Activated T-helper 17 cell treated with anti-CD3 and anti-CD28 coated beads, Interleukin-2, amount 50 U/mL, for 72 hours (primary cell): ENCODE measurements at regions not wholly inside any gene's neighbourhood (a gene's known extent, or its start where the extent isn't known, plus 50 kb on each side); places are given as distances from the start of the nearest gene placed in this dataset.

Experiments used
- ATAC-seq: fragments of 150-1000 bp; cut with Tn5 transposase; replicated peaks from 2 replicates; pipeline ENCODE4 v1.10.0; 2021; ENCODE audit warnings: mild to moderate bottlenecking, moderate library complexity
- H3K27ac Mint-ChIP-seq: one replicate; pipeline ENCODE4 v1.8.0; 2022; ENCODE audit warnings: mixed read lengths
- H3K27me3 Mint-ChIP-seq: one replicate; pipeline ENCODE4 v1.8.0; 2022; ENCODE audit warnings: mixed read lengths
- H3K36me3 Mint-ChIP-seq: one replicate; pipeline ENCODE4 v1.8.0; 2022; ENCODE audit warnings: low read depth, mild to moderate bottlenecking, mixed read lengths
- H3K4me1 Mint-ChIP-seq: one replicate; pipeline ENCODE4 v1.8.0; 2022; ENCODE audit warnings: mixed read lengths
- H3K4me3 Mint-ChIP-seq: one replicate; pipeline ENCODE4 v1.8.0; 2022; ENCODE audit warnings: mild to moderate bottlenecking, mixed read lengths
- H3K9me3 Mint-ChIP-seq: one replicate; pipeline ENCODE4 v1.8.0; 2022; ENCODE audit warnings: mixed read lengths

DNA sequence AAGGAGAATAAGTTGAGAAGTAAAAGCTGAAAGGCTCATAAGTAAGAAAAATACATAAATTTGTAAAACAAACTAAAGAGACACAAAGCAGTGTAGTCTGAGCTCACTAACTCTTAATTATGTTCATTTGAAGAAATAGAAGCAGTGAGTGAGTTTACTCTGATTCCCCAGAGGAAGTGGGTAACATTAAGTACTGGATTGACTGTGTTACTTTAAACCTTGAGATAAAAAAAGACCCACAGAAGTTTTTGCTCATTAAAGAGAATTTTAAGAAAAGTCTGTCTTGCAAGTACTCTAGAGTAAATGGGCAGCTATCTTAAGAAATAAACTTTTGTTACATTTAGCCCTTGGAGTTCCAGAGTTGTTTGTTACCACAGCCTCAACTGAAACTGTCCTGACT is 2466.9 kb downstream of the PCDH7 start:
- ATAC-seq, result no peak
- Mint-ChIP-seq H3K9me3 (peaks cover 10% of the 10 kb centered on the region), H3K4me1 (no peaks in the 10 kb centered on the region), H3K27me3 (no peaks in the 10 kb centered on the region), H3K4me3 (no peak overlapping the region), H3K36me3 (no peaks in the 10 kb centered on the region), H3K27ac (no peak overlapping the region)

- Mint-ChIP-seq H3K27me3 (no peaks in the 10 kb centered on the region), H3K4me1 (no peaks in the 10 kb centered on the region), H3K9me3 (peaks cover 8% of the 10 kb centered on the region), H3K27ac (no peak overlapping the region), H3K4me3 (no peak overlapping the region), H3K36me3 (no peaks in the 10 kb centered on the region)
- ATAC-seq, result no peak
Measured at GRCh38 chr4:33188733-33189132, 2468.6 kb downstream of the PCDH7 start.

GRCh38 chr4:33189169-33189568 is 2469.0 kb downstream of the PCDH7 start:
- Mint-ChIP-seq H3K36me3 (no peaks in the 10 kb centered on the region), H3K27me3 (no peaks in the 10 kb centered on the region), H3K4me1 (no peaks in the 10 kb centered on the region), H3K27ac (no peak overlapping the region), H3K4me3 (no peak overlapping the region), H3K9me3 (peaks cover 4% of the 10 kb centered on the region)
- ATAC-seq, result no peak

GRCh38 chr4:33193109-33193508 is 2472.9 kb downstream of the PCDH7 start:
- Mint-ChIP-seq H3K4me3 (no peak overlapping the region), H3K36me3 (no peaks in the 10 kb centered on the region), H3K27me3 (no peaks in the 10 kb centered on the region), H3K27ac (no peak overlapping the region), H3K9me3 (peaks cover 6% of the 10 kb centered on the region), H3K4me1 (no peaks in the 10 kb centered on the region)
- ATAC-seq, result no peak

DNA sequence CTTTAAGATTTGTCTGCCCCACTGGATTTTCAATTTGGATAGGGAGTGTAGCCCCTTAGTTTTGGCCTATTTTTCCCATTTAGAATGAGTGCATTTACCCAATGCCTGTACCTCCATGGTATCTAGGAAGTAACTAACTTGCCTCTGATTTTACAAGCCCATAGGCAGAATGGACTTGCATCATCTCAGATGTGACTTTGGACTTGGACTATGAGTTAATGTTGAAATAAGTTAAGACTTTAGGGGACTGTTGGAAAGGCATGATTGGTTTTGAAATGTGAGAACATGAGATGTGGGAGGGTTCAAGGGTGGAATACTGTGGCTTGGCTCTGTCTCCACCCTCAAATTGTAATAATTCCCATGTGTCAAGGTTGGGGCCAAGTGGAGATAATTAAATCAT is 2480.2 kb downstream of the PCDH7 start:
- H3K4me3 Mint-ChIP-seq, result no peak overlapping the region
- H3K27me3 Mint-ChIP-seq, result no peaks in the 10 kb centered on the region
- H3K4me1 Mint-ChIP-seq, result no peaks in the 10 kb centered on the region
- no peak overlapping the region for H3K27ac Mint-ChIP-seq
- H3K36me3 Mint-ChIP-seq, result no peaks in the 10 kb centered on the region
- ATAC-seq, result no peak
- H3K9me3 Mint-ChIP-seq, result peaks cover 19% of the 10 kb centered on the region

GRCh38 chr4:33218238-33218637 is 2498.1 kb downstream of the PCDH7 start:
- Mint-ChIP-seq H3K4me1 (no peaks in the 10 kb centered on the region), H3K4me3 (no peak overlapping the region), H3K36me3 (no peaks in the 10 kb centered on the region), H3K27me3 (no peaks in the 10 kb centered on the region), H3K27ac (no peak overlapping the region), H3K9me3 (peaks cover 6% of the 10 kb centered on the region)
- no peak for ATAC-seq

DNA sequence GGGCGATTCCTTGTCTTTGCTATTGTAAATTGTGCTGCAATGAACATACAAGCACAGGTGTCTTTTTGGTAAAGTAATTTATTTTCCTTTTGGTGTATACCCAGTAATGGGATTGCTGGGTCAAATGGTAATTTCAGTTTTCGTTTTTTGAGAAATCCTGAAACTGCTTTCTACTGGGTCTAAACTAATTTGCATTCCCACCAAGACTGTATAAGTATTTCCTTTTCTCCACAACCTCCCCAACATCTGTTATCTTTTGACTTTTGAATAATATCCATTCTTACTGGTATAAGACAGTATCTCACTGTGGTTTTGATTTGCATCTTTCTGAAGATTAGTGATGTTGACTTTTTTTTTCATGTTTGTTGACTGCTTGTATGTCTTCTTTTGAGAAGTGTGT is 2506.0 kb downstream of the PCDH7 start:
- no peaks in the 10 kb centered on the region for H3K27me3 Mint-ChIP-seq
- H3K27ac Mint-ChIP-seq, result no peak overlapping the region
- peaks cover 13% of the 10 kb centered on the region for H3K9me3 Mint-ChIP-seq
- H3K36me3 Mint-ChIP-seq, result no peaks in the 10 kb centered on the region
- ATAC-seq, result no peak
- H3K4me1 Mint-ChIP-seq, result no peaks in the 10 kb centered on the region
- H3K4me3 Mint-ChIP-seq, result no peak overlapping the region

- ATAC-seq, result no peak
- no peaks in the 10 kb centered on the region for H3K36me3 Mint-ChIP-seq
- no peak overlapping the region for H3K27ac Mint-ChIP-seq
- H3K4me1 Mint-ChIP-seq, result no peaks in the 10 kb centered on the region
- H3K4me3 Mint-ChIP-seq, result no peak overlapping the region
- H3K27me3 Mint-ChIP-seq, result no peaks in the 10 kb centered on the region
- peaks cover 13% of the 10 kb centered on the region for H3K9me3 Mint-ChIP-seq
Measured at GRCh38 chr4:33226783-33227182, 2506.6 kb downstream of the PCDH7 start.

- H3K27me3 Mint-ChIP-seq, result no peaks in the 10 kb centered on the region
- no peak overlapping the region for H3K27ac Mint-ChIP-seq
- no peak overlapping the region for H3K4me3 Mint-ChIP-seq
- H3K36me3 Mint-ChIP-seq, result no peaks in the 10 kb centered on the region
- ATAC-seq, result no peak
- H3K4me1 Mint-ChIP-seq, result no peaks in the 10 kb centered on the region
- H3K9me3 Mint-ChIP-seq, result peaks cover 13% of the 10 kb centered on the region
Measured at GRCh38 chr4:33255094-33255493, 2534.9 kb downstream of the PCDH7 start.

DNA sequence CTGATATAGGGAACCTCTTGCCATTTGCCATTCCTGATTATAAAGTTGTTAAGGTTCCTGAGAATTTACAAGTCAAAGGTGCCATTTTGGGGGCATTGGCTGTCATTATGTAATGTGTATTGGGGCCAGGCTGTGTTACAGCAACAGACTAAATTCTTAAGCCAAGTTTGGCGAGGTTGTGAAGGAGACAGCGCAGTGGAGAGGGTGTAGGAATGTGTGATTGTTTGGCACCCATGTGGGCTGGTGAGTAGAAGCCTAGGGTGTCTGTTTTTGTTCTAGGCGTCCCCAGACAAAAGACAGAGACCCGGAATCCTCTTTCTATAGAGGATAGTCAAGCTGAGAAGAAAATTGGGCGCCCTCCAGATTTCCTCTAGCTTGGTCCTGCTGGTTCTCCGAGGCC is 2535.3 kb downstream of the PCDH7 start:
- H3K4me1 Mint-ChIP-seq, result no peaks in the 10 kb centered on the region
- no peak for ATAC-seq
- no peak overlapping the region for H3K4me3 Mint-ChIP-seq
- no peak overlapping the region for H3K27ac Mint-ChIP-seq
- no peaks in the 10 kb centered on the region for H3K27me3 Mint-ChIP-seq
- peaks cover 14% of the 10 kb centered on the region for H3K9me3 Mint-ChIP-seq
- no peaks in the 10 kb centered on the region for H3K36me3 Mint-ChIP-seq

- H3K36me3 Mint-ChIP-seq, result no peaks in the 10 kb centered on the region
- ATAC-seq, result no peak
- H3K9me3 Mint-ChIP-seq, result peaks cover 17% of the 10 kb centered on the region
- no peaks in the 10 kb centered on the region for H3K27me3 Mint-ChIP-seq
- H3K4me1 Mint-ChIP-seq, result no peaks in the 10 kb centered on the region
- no peak overlapping the region for H3K27ac Mint-ChIP-seq
- no peak overlapping the region for H3K4me3 Mint-ChIP-seq
Measured at GRCh38 chr4:33262824-33263223, 2542.7 kb downstream of the PCDH7 start.

DNA sequence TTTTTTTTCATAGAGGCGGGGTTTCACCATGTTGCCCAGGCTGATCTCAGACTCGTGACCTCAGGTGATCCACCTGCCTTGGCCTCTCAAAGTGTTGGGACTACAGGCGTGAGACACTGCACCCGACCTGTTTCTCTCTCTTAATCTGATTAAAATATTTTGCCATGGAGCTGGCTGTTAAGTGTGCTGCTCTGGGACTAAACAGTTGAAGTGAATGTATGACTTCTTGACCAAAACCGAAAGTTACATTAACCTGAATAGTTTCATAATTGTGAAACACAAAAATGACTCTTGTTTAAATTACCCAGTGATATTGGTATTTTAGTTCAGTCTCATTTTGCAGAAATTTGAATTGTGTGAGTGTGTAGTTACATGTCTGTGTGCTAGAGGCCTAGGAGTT is 2548.6 kb downstream of the PCDH7 start:
- ATAC-seq, result no peak
- no peaks in the 10 kb centered on the region for H3K36me3 Mint-ChIP-seq
- peaks cover 9% of the 10 kb centered on the region for H3K9me3 Mint-ChIP-seq
- H3K27me3 Mint-ChIP-seq, result no peaks in the 10 kb centered on the region
- no peak overlapping the region for H3K4me3 Mint-ChIP-seq
- H3K4me1 Mint-ChIP-seq, result no peaks in the 10 kb centered on the region
- no peak overlapping the region for H3K27ac Mint-ChIP-seq

- no peaks in the 10 kb centered on the region for H3K27me3 Mint-ChIP-seq
- H3K27ac Mint-ChIP-seq, result no peak overlapping the region
- peaks cover 3% of the 10 kb centered on the region for H3K9me3 Mint-ChIP-seq
- H3K4me1 Mint-ChIP-seq, result no peaks in the 10 kb centered on the region
- no peak overlapping the region for H3K4me3 Mint-ChIP-seq
- no peak for ATAC-seq
- no peaks in the 10 kb centered on the region for H3K36me3 Mint-ChIP-seq
Measured at GRCh38 chr4:33270403-33270802, 2550.2 kb downstream of the PCDH7 start.

DNA sequence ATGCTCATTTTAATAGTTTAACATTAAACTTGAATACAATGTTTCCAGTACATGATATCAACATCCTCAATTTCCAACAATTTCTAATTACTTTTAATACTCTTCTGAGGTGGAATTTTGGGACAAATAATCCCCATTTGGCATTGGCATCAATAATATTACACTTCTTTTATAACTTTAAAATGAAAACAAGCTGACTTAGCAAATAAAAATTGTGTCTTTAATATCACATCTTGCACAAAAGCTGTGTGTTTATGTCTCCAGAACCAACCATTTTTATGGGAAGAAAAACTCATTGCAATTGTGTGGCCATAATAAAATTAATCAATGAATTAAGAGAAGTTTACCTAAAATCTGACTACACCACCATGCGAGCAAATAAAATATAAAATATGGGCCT is 2552.6 kb downstream of the PCDH7 start:
- Mint-ChIP-seq H3K27ac (no peak overlapping the region), H3K36me3 (no peaks in the 10 kb centered on the region), H3K4me1 (no peaks in the 10 kb centered on the region), H3K9me3 (peaks cover 3% of the 10 kb centered on the region), H3K4me3 (no peak overlapping the region), H3K27me3 (no peaks in the 10 kb centered on the region)
- no peak for ATAC-seq

DNA sequence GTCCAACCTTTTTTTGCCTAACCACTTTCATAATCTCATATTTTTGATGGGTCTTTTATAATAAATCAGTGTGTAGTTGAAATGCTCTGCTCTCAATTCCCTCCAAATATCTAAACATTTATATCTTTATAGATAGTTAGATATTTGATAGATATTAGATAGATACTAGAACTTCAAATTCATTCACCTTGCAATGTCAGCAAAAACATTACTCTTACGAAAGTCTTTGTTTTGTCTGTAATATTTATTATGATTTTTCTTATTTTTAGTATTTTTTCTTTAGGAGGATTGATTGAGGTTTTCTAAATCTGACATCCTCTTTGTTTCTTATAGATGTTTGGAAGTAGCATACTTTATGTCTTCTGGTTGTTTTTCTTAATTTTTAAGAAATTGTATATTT is 2563.6 kb downstream of the PCDH7 start:
- H3K9me3 Mint-ChIP-seq, result peaks cover 13% of the 10 kb centered on the region
- no peak for ATAC-seq
- H3K4me1 Mint-ChIP-seq, result no peaks in the 10 kb centered on the region
- no peaks in the 10 kb centered on the region for H3K36me3 Mint-ChIP-seq
- no peaks in the 10 kb centered on the region for H3K27me3 Mint-ChIP-seq
- no peak overlapping the region for H3K27ac Mint-ChIP-seq
- H3K4me3 Mint-ChIP-seq, result no peak overlapping the region

GRCh38 chr4:33296876-33297455 is 2576.8 kb downstream of the PCDH7 start:
- Mint-ChIP-seq H3K27ac (no peak overlapping the region), H3K4me1 (no peaks in the 10 kb centered on the region), H3K27me3 (no peaks in the 10 kb centered on the region), H3K36me3 (no peaks in the 10 kb centered on the region), H3K9me3 (peaks cover 27% of the 10 kb centered on the region), H3K4me3 (no peak overlapping the region)
- ATAC-seq, result no peak
